ENCODE measurements at regions not wholly inside any gene's neighbourhood (a gene's known extent, or its start where the extent isn't known, plus 50 kb on each side); places are given as distances from the start of the nearest gene placed in this dataset.

DNA sequence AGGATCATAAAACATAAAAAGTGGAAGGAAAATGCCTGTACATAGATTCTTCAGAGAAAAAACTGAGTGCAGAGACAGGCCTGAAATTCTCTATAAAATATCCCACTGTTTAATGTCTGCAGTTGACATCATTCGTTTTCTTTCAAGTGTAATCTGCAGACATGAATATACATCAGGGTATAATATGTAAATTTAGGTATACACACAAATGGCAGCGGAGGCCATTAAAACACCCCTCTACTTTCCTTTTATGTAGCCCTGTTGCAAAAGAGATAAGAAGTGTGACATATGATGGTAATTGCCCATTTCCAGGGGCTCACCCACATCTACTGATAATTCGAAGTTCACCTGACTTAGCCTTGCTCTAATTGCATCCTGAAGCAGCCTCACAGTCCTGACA lies 164.3 kb downstream of the SLC24A2 start:
- no peaks in the 10 kb centered on the region for H3F3A ChIP-seq (ENCODE audit: insufficient read depth, low read length)
- no peaks in the 10 kb centered on the region for H3K79me2 ChIP-seq (ENCODE audit: insufficient read depth, low read length)
- H3K27ac ChIP-seq (ENCODE audit: low read depth, low read length, poor library complexity, severe bottlenecking) = no peak overlapping the region
- no peak overlapping the region for H3K9ac ChIP-seq (ENCODE audit: low read length)
- no peaks in the 10 kb centered on the region for H3K9me3 ChIP-seq (ENCODE audit: low read length)
- no peak overlapping the region for H2AFZ ChIP-seq (ENCODE audit: low read length)
- H3K9me2 ChIP-seq (ENCODE audit: low read depth, low read length) = no peaks in the 10 kb centered on the region
- H3K4me3 ChIP-seq (ENCODE audit: low read depth, low read length, poor library complexity, severe bottlenecking) = no peak overlapping the region
- no peaks in the 10 kb centered on the region for H3K4me1 ChIP-seq (ENCODE audit: insufficient read depth, low read length, severe bottlenecking)
- TF ChIP-seq, protein P1, sequence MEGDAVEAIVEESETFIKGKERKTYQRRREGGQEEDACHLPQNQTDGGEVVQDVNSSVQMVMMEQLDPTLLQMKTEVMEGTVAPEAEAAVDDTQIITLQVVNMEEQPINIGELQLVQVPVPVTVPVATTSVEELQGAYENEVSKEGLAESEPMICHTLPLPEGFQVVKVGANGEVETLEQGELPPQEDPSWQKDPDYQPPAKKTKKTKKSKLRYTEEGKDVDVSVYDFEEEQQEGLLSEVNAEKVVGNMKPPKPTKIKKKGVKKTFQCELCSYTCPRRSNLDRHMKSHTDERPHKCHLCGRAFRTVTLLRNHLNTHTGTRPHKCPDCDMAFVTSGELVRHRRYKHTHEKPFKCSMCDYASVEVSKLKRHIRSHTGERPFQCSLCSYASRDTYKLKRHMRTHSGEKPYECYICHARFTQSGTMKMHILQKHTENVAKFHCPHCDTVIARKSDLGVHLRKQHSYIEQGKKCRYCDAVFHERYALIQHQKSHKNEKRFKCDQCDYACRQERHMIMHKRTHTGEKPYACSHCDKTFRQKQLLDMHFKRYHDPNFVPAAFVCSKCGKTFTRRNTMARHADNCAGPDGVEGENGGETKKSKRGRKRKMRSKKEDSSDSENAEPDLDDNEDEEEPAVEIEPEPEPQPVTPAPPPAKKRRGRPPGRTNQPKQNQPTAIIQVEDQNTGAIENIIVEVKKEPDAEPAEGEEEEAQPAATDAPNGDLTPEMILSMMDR (IDR thresholded peaks at IDR 0.05; ENCODE audit: low read length) = no peak
- no peak for TF ChIP-seq EZH2 (IDR thresholded peaks at IDR 0.05; ENCODE audit: borderline replicate concordance, low read length)
- H4K20me1 ChIP-seq (ENCODE audit: insufficient read depth, low read length) = no peaks in the 10 kb centered on the region
- no peak overlapping the region for H3K4me2 ChIP-seq (ENCODE audit: low read length)
- no peaks in the 10 kb centered on the region for H3K27me3 ChIP-seq (ENCODE audit: insufficient read depth, low read length)
- H3K36me3 ChIP-seq (ENCODE audit: insufficient read depth, low read length) = no peaks in the 10 kb centered on the region

DNA sequence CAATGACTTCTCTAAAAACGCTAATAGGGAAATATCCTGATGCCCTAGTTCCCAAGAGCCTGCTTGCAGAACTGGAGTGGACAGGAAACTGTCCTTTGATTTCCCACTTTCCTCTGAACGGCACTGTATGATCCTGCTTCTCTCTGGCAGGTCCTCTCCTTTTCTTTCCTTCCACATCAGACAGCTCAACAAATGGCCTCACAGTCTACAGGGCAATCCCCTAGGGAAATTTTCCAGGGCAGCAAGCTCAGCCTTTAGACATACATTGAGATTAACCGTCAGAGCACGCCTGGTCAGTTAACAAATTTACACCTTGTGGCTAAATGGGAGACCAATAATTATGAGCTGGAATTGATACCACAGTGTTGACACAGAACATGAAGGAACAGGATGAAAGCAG lies 164.9 kb downstream of the SLC24A2 start:
- Histone ChIP-seq H3K27ac (ENCODE audit: low read depth, low read length, poor library complexity, severe bottlenecking) (no peak overlapping the region), H3K9me2 (ENCODE audit: low read depth, low read length) (no peaks in the 10 kb centered on the region), H3K79me2 (ENCODE audit: insufficient read depth, low read length) (no peaks in the 10 kb centered on the region), H3K4me1 (ENCODE audit: insufficient read depth, low read length, severe bottlenecking) (no peaks in the 10 kb centered on the region), H3K27me3 (ENCODE audit: insufficient read depth, low read length) (no peaks in the 10 kb centered on the region), H3K36me3 (ENCODE audit: insufficient read depth, low read length) (no peaks in the 10 kb centered on the region), H3K4me3 (ENCODE audit: low read depth, low read length, poor library complexity, severe bottlenecking) (no peak overlapping the region), H3K9ac (ENCODE audit: low read length) (no peak overlapping the region), H3F3A (ENCODE audit: insufficient read depth, low read length) (no peaks in the 10 kb centered on the region), H3K9me3 (ENCODE audit: low read length) (no peaks in the 10 kb centered on the region), H4K20me1 (ENCODE audit: insufficient read depth, low read length) (no peaks in the 10 kb centered on the region), H2AFZ (ENCODE audit: low read length) (no peak overlapping the region), H3K4me2 (ENCODE audit: low read length) (no peak overlapping the region)
- no peak for TF ChIP-seq EZH2 (IDR thresholded peaks at IDR 0.05; ENCODE audit: borderline replicate concordance, low read length)
- TF ChIP-seq, protein P1 (IDR thresholded peaks at IDR 0.05; ENCODE audit: low read length) = no peak

DNA sequence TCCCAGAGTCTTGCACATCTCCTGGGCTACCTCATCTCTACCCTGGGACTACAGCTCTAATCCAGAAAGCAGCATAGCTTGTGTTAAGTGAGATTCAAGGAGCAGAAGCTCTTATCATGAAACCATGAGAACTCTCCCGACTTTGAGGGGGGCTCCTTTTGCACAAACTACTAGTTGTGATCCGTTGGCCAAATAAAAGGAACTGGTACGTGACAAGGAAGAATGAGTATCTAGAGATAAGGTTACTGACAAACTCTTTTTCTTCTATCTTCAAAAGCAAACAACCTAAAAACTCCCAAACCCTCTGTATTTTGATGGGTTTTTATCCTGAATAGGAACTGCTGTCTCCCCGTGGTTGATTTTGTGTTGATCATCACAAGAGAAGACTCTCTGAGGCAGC lies 168.5 kb downstream of the SLC24A2 start:
- no peak overlapping the region for H3K27ac ChIP-seq (ENCODE audit: low read depth, low read length, poor library complexity, severe bottlenecking)
- H3K9me3 ChIP-seq (ENCODE audit: low read length) = no peaks in the 10 kb centered on the region
- H2AFZ ChIP-seq (ENCODE audit: low read length) = no peak overlapping the region
- no peaks in the 10 kb centered on the region for H3K79me2 ChIP-seq (ENCODE audit: insufficient read depth, low read length)
- H3K4me3 ChIP-seq (ENCODE audit: low read depth, low read length, poor library complexity, severe bottlenecking) = no peak overlapping the region
- no peaks in the 10 kb centered on the region for H3K9me2 ChIP-seq (ENCODE audit: low read depth, low read length)
- H3K36me3 ChIP-seq (ENCODE audit: insufficient read depth, low read length) = no peaks in the 10 kb centered on the region
- H3K27me3 ChIP-seq (ENCODE audit: insufficient read depth, low read length) = peaks cover 3% of the 10 kb centered on the region; the same call in 1 of the 2 replicates
- H3K4me1 ChIP-seq (ENCODE audit: insufficient read depth, low read length, severe bottlenecking) = no peaks in the 10 kb centered on the region
- H3K4me2 ChIP-seq (ENCODE audit: low read length) = no peak overlapping the region
- TF ChIP-seq, protein P1 (IDR thresholded peaks at IDR 0.05; ENCODE audit: low read length) = no peak
- no peak for TF ChIP-seq EZH2 (IDR thresholded peaks at IDR 0.05; ENCODE audit: borderline replicate concordance, low read length)
- no peak overlapping the region for H3K9ac ChIP-seq (ENCODE audit: low read length)
- H4K20me1 ChIP-seq (ENCODE audit: insufficient read depth, low read length) = no peaks in the 10 kb centered on the region
- H3F3A ChIP-seq (ENCODE audit: insufficient read depth, low read length) = no peaks in the 10 kb centered on the region
